H1 (cell line): ENCODE measurements at regions not wholly inside any gene's neighbourhood (a gene's known extent, or its start where the extent isn't known, plus 50 kb on each side); places are given as distances from the start of the nearest gene placed in this dataset.
A peak's percentile ranks its signal among the peaks of the same experiment; 100 is the strongest.

Experiments used
- CTCF ChIP-seq, 3 experiments: IDR thresholded peaks; 1 replicate in 2 of 3; 2 replicates in 1 of 3; pipeline versions ENCODE4 v1.5.1 to v1.6.1; 2011; ENCODE audit warnings: low read length in 3 of 3, mild to moderate bottlenecking in 3 of 3, inconsistent platforms in 2 of 3, low read depth in 1 of 3, moderate library complexity in 1 of 3; ENCODE audit not compliant: insufficient read depth in 1 of 3; ENCODE audit errors: control extremely low read depth in 1 of 3
- EP300 ChIP-seq, 2 experiments: IDR thresholded peaks; 1 replicate in 1 of 2; 2 replicates in 1 of 2; pipeline ENCODE4 v1.6.1; 2011 to 2012; ENCODE audit warnings: low read depth in 2 of 2, low read length in 2 of 2, mild to moderate bottlenecking in 2 of 2, borderline replicate concordance in 1 of 2, inconsistent platforms in 1 of 2, moderate library complexity in 1 of 2
- POLR2A ChIP-seq, 2 experiments: IDR thresholded peaks; 1 replicate in 1 of 2; 2 replicates in 1 of 2; pipeline ENCODE4 v1.6.1; 2011; ENCODE audit warnings: low read depth in 2 of 2, low read length in 2 of 2, mild to moderate bottlenecking in 2 of 2; ENCODE audit errors: control extremely low read depth in 1 of 2

DNA sequence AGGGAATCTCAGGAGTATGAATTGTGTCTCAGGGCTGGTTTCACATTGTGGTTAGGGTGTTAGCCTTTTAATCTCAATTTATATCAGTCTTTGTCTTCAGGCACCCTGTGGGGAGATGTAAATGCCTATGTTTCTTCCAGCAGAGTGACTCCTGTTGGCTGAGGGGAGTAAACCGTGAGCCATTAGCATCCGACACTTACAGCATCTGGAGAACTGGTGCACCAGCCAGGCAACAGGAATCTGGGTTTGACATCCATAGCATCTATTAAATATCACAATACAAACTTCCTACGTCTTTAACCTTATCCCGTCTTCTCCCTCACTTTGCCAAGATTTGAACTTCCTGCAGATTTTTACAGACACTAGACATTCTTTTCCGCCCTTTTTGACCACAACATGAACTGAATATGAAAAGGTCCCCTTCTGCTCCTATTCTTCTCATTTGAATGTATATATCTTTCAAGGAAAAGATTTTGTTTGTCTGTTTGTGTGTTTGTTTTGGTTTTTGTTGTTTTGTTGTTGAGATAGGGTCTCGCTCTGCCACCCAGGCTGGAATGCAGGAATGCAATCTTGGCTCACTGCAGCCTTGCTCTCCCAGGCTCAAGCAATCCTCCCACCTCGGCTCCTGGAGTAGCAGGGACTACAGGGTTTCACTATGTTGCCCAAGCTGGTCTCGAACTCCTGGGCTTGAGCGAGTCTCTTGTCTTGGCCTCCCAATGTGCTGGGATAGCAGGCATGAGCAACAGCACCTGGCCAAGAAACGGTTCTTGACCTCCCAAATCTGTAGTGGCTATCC is 626.2 kb downstream of the TLR4 start:
- TF ChIP-seq CTCF (IDR thresholded peaks at IDR 0.05; ENCODE audit: control extremely low read depth in 1 of 3, insufficient read depth in 1 of 3, low read depth in 1 of 3, low read length in 3 of 3) (peak; percentile 4 to 41 (median 29); a peak in 3 of 4 replicates), EP300 (IDR thresholded peaks at IDR 0.05; ENCODE audit: borderline replicate concordance in 1 of 2, low read depth in 2 of 2, low read length in 2 of 2) (no peak), POLR2A (IDR thresholded peaks at IDR 0.05; ENCODE audit: control extremely low read depth in 1 of 2, low read depth in 2 of 2, low read length in 2 of 2) (no peak)
